ENCODE measurements at regions not wholly inside any gene's neighbourhood (a gene's known extent, or its start where the extent isn't known, plus 50 kb on each side); places are given as distances from the start of the nearest gene placed in this dataset.

DNA sequence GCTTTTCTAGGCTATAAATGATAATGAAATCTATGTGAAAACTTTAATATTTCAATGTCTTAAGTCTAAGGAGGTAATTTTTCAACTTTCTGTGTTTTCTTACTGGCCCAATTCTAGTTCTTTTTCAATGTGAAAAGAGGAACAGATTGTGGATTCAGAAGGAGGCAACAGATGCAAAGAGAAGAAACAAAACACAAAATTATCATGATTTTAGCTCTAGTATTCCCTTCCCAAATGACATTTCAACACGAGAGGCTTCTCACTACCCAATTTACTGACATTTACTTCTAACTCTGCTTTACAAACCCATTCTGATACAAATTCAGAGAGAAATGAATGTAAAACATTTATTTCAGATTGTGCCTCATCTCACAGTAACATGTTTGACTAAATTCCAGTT lies 169.4 kb downstream of the WT1 start:
- DNase-seq (ENCODE audit: low spot score) (no peak), FAIRE-seq (no peak)

DNA sequence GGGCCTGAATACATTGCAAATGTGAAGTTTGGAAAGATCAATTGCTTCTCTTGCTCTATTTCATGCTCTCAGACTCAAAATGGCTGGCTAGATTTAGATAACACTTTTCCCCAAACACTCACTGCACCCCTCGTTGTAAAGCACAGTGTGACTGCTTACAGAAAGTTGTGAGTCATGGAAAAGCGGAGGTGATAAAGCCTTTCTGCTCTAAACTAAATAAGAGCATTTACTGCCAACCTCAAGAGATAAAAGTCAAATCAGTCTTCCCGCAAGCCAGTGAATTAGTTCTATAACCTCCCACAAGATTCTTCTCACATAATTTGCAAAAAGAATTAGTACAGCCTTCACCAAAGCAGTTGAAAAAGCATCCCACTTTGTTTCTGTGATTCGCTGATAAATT lies 168.7 kb downstream of the WT1 start:
- DNase-seq (ENCODE audit: low spot score) = no peak

DNA sequence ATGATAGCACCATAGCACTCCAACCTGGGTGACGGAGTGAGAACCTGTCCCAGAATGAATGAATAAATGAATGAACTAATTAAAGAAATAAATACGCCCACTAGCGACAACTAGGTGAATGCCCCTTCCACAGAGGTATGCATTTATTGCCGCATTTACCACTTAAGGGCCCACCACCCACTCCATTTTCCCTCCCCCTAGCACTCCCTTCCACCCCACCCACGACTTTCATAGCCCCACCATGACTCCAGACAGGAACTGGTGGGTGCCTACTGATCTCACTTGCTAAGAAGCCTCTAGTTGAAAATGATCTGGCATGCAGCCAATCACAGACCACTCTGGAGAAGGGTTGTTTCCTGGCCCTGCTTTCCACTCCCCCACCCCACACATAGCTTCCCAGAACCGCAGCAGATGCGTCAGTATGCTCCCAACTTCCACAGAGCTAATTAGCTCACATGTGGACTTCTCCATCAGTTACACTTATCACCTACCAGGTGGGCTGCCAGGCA lies 167.6 kb downstream of the WT1 start:
- DNase-seq (ENCODE audit: low spot score) = no peak
- FAIRE-seq = no peak

More for the DNA sequence above, 168.7 kb downstream of the WT1 start:
- FAIRE-seq = no peak

DNA sequence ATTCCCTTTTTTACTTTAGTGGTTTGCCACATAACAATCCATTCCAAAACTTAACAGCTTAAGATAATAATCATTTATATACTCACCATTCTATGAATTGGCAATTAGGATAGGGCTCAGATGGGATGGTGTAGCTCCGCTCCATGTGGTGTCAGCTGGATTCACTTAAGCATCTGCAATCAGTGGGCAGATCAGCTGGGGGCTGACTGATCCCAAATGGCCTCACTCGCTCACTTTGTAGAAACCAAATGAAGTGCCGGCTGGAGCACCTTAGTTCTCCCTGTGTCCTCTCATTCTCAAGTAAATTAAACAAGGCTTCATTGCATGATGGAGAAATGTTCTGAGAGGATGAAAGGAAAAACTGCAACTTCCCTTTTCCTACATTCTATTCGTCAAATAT lies 161.4 kb downstream of the WT1 start:
- DNase-seq (ENCODE audit: low spot score) = no peak
- FAIRE-seq = no peak

DNA sequence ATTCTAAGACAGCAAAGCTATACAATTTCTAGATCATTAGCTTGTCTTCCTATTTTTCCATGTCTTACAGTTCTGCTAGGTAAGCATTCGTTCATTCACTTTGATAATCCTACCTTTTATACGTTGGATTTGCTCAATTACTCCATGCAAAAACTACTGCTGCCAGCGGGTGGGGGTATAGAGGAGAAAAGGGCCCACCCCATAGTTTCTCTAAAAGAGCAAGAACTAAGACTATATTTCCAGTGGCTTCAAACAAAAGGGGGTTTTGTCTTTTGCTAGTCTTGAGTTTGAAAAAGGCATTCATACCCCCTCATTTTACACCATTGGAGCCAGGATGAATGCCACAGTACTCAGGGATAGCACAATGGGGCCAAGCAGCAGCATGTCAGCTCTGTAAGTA lies 155.7 kb downstream of the WT1 start:
- FAIRE-seq = no peak
- no peak for DNase-seq (ENCODE audit: low spot score)

DNA sequence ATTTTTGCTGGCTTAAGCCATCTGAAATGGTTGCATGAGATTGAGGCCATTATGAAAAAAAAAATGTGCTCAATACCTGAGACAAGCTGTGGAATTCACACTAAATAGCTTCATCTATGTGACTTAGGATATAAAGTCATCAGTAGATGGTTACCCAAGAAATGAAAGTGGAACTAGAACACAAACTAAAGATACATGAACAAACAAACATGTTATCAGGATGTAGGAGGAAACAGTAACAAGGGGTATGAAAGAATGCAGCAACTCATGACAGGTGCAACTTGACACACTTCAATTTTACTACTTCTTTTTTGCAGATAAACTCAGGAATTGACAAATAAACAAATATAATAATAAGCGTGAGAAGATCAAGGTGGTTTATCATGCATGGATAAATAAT lies 155.0 kb downstream of the WT1 start:
- FAIRE-seq (no peak), DNase-seq (ENCODE audit: low spot score) (no peak)

DNA sequence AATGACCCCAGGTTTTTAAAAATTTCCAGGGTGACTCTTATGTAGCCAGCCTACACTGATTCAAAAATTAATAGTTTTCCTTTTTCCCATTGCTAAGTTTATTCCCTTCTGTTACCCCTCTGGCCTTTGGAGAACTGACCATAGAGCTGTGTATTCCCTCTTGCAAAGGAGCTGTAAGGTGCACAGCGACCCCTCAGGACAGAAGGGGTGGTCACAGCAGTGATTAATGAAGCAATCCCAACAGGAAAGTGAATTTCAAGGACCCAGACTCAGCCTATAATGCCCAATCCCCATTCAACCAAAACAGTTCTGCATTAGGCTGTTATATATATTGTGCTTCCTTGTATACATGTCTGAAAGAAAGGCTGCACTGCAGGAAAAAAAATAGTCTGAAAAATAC lies 147.1 kb downstream of the WT1 start:
- FAIRE-seq = no peak
- DNase-seq (ENCODE audit: low spot score) = no peak

DNA sequence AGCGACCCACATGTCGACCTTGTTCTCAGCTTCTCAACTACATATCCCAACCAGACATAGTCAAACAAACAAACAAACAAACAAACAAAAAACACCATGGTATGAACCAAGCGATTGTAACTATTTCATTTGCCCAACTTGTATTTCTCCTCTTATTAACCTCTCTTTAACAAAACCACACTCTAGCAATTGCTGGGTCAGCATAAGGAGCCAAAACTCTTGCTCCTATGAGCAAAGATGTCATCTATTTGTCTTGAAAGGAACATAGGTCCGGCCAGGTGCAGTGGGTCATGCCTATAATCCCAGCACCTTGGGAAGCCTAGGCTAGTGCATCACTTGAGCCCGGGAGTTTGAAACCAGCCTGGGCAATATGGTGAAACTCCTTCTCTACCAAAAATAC lies 145.6 kb downstream of the WT1 start:
- FAIRE-seq (no peak), DNase-seq (ENCODE audit: low spot score) (no peak)

DNA sequence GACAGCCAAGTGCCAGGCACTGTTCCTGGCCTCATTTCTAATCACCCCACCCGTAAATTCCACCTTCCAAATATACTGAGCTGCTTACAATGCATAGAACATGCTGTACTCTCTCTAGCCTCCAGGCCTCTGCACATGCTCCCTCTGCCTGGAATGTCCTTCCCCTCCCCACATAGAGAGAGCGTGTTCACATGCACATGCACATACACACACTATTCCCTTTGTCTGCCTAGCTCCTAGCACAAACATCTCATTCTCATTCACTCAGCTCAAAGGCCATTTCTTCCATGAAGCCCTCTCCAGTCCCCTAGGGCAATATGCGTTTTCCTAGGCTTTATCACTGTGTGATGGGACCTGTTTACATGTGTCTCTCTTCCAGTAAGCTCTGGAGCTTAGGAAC lies 144.6 kb downstream of the WT1 start:
- DNase-seq (ENCODE audit: low spot score) (no peak), FAIRE-seq (no peak)

DNA sequence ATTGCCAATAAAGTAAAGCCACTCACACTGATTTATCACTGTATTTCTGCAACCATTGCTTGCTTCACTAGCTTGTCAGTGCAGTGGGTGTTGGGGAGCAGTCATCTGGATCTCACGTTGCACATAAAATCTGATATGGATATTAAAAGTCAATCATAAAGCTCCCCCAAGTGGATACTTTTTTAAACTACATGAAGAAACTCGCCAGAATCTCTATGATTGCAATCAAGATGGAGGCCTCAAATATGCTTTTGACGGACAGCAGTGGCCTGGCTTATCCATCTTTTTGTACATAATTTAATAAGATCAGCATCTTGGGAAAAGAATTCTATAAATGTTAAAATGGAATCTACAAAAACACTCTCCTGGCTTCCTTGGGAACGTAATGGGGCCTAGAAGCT lies 137.7 kb downstream of the WT1 start:
- peak; percentile 23 for FAIRE-seq

DNA sequence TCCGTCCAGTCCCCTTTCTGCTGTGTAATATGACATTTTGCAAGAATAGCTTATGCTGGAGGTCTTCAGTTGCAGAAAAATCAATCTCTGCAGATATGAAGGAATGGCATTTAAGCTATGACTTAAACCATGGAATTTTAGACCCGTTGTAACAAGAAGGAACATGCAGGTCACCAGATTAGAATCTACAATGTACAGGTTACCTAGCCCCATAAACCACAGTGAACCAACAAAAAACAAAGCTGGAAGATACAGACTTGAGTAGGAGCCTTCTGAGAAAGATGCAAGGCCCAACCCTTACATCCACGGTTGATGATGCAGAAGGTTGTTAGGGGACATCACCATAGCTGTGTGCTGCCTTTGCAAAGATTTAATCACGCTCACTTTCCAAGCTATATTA lies 132.5 kb downstream of the WT1 start:
- DNase-seq (ENCODE audit: low spot score) (no peak), FAIRE-seq (no peak)

More for the DNA sequence above, 137.7 kb downstream of the WT1 start:
- DNase-seq (ENCODE audit: low spot score) = peak; percentile 49

DNA sequence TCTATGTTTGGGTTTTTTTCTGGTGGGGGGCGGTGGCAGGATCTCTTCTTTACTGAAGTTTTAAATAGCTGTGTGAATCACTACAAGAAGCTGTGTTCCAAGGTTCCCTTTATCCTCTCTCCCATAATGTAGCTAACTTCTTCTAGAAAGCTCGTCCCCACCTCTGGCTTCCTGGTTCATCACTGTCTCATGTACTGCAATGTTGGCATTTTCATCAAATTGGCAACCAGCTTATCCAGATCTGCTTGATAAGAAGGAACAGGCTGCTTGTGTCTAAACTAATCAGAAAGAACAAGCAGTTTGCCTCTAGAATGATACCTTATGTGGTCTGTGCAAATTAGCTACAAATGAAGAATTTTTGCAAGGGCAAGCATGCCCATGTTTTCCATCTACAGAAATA lies 130.8 kb downstream of the WT1 start:
- no peak for FAIRE-seq
- no peak for DNase-seq (ENCODE audit: low spot score)

DNA sequence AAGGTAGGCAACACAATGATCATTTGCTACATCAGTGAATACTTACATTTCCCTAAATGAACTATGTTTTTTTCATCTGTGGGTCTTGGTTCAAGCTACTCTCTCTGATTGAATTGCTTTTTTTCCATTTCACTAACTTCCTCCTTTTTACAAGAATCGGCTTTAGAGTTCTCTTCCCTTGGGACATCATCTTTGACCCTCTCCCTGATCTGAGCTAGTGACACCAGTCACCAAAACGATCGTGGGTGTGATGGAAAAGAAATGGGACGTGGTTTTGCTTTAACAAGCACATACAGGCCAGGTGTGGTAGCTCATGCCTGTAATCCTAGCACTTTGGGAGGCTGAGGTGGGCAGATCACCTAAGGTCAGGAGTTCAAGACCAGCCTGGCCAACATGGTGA lies 129.9 kb downstream of the WT1 start:
- DNase-seq (ENCODE audit: low spot score) (no peak), FAIRE-seq (no peak)

DNA sequence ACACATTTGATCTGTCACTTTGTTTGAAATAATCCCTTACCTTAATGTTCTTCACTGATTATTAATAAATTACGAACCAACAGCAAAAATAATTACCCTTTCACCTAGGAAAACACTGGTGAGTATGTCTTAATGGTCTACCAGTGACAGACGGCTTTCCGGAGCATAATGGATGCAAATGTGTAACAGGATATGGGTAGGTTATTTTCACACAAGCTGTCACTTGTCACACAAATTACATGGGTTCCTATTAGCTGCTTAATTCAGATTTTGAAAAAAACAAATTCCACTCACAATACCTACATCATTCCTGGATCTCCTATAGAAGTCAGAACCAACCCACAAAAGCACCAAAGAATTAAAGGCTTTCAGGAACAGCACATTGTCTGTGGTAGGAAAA lies 127.9 kb downstream of the WT1 start:
- FAIRE-seq = no peak
- DNase-seq (ENCODE audit: low spot score) = no peak

DNA sequence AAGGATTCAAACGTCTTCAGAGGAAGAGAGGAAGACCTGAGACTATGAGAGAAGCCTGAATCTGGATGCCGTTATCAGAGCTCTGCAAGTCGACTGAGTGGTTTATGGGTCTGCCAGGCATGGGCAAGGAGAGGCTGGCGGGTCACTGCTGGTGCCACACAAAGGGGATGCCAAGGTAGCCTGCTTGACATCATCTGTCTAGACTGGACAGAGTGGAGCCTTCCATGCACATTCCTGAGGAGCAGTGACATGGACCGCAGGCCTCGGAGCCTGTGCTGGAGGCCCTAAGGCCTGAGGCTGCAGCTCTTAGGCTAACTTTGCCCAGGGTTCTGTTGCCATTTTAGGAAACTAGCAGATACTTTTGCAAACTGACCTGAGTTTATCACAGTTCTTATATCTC lies 127.4 kb downstream of the WT1 start:
- no peak for FAIRE-seq
- DNase-seq (ENCODE audit: low spot score) = no peak

DNA sequence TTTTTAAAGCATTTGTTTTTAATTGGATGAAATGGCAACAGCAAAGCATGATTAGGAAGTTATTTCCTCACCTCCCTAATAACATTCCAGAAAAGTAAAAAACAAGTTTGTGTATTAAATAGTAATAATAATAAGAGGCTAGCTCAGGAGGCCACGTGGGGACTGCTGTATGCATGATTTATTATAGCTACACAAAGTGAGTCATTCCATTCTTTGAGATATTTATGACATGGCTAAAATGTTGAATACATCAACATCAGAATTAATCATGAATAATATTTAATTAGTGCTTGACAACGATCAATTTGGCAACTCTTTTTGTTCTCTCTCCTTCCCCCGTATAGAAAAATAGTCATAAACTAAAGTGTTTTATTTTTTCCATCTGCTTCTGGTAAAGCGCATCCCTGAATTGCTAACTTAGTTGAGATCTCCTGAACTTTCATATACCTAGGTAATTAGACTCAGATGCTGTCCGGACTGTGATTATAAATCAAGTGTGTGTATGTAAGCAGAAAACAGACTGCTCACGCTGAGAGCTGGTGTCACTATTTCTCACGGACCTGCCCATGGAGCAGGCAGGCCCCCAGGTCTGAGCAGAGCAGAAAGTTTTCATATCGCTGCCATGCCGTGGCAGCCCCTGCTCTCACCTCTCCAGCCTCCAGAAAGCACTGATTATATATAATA lies 125.7 kb downstream of the WT1 start:
- no peak for DNase-seq (ENCODE audit: low spot score)
- no peak for FAIRE-seq

DNA sequence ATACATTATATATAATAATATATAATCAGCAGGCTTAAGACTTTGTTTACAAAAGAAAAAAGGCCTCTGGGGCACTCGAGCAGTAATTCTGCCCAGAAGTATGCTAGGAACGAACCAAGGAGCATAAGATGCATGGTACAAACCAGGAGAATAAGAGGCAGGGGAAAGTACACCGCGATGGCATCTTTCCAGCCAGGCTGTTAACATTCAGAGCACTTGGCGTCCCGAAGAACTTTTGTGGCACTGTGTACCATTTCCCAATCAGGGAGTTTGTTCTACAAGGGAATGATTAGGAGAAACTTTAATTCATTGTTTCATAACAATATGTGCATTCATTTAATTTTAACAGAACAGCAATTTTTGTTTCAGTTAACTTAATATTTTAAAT lies 125.1 kb downstream of the WT1 start:
- no peak for FAIRE-seq
- no peak for DNase-seq (ENCODE audit: low spot score)

DNA sequence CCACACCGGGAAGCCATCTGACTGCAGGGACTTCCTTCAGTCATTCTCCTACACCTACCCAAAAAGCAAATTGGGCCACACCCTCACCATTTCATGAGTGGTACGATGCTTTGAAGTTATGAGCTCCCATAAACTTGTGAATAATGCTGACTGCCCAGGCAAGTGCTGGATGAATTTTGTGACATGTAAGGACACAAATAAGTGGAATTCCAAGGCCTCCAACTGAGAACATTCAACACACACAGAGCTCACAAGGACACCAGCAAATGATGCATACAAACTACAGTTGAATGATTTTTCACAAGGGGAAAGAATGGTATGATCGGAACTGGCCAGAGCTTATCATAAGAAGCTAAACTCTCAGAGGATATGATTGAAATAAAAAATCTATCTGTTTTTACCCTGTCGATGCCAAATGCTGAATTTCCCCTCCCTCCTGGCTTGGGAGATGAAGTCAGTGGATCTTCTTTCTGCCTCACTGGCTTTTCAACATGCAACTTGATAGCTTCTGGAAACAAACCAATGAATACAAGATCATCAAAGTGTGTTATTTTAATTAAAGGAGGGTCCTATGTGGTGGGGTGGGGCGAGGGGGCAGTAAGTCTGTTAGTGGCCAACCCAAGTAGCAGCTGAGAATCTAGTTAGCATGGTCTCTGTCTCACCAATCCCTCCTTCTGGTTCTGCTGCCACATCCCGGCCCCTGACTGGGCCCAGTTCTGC lies 123.8 kb downstream of the WT1 start:
- DNase-seq (ENCODE audit: low spot score) (no peak), FAIRE-seq (no peak)

DNA sequence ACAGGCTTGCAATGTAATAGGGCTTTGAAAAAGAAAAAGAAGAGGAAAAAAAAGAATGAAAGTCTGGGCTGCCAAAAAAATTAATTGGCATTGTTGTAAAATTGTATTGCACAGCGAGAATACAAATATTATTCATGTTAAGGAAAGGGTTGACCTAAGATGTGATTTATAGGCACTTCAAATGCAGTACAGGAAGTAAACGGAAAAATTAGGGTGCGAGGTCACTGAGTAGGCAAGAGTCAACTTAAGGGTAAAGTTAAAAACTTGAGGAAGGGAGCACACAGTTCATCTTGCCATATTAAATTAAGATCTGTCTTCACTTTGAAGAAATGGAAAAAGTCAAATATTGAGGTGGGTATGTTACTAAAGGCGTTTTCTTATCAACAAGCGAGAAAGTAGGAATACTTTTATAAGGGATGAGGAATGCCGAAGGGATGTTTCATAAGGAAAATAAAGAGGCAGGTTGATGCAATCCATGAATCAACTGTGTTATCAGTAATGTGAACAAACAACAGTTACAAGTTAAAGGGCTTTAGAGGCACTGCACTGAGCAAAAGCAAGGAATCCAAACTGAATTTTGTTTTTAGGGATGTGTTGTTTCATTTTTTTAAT lies 123.0 kb downstream of the WT1 start:
- DNase-seq (ENCODE audit: low spot score) (no peak), FAIRE-seq (no peak)

DNA sequence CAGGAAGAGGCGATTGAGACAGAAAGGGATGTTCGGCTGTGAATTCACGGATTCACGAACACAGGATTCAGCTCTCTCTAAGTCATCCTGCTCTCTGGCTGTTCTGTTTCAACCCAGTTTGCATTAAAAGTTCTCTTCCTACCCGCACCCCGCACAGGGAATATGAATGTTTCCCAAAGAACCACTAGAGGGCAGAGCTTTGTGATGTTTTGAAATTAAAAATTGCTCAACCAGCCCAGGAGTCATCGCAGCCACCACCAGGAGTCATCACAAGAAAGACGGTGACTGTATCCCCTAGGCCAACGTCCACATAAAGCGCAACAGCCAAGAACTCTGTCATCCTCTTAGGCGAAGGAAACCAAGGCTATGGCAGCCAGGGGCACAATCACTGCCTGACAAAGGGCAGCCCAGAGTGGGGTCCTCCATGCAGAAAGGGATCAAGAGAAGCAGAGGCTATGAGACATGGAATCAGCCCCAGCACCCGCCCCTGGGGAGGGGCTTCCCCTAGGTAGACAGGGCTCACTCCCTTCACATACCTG lies 122.4 kb downstream of the WT1 start:
- FAIRE-seq (peak; percentile 33), DNase-seq (ENCODE audit: low spot score) (peak; percentile 71)

DNA sequence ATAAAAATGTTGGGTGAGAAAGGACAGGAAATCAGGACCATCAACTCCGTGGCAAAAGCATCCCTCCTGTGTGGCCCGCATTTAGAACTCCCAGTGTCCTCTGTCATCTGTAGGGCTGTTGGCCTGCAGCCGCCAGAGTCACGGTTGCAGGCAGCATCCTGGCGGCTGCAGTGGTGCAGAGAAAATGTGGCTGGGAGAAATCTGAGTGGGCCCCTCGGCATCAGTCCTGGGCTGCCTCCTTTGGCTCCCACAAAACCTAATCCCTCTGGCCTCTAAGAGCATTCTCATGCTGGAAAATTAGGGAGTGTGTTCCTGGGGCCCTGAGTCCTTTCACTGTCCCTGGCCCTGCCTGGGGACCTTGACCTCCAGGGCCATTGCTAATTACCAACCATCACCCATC lies 121.9 kb downstream of the WT1 start:
- DNase-seq (ENCODE audit: low spot score) (no peak), FAIRE-seq (no peak)

DNA sequence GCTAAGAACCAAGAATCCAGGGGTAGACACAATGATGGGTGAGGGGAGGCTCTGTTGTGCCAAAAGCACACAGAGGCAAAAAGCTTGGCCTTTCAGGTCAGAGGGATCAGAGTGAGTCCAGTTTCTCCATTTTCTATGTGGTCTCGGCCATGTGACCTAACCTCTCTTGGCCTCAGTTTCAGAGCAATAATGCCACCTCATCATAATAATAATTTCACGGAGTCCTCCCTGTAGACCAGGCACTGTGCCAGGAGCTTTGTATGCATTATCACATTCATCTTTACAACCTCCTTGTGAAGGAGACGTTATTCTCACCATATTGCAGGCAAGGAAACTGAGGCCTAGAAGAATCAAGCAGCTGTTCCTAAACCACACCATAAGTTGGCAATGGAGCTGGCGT lies 120.2 kb downstream of the WT1 start:
- FAIRE-seq = no peak
- DNase-seq (ENCODE audit: low spot score) = no peak

Measured in RCC 7860 (cell line).